ENCODE measurements at regions not wholly inside any gene's neighbourhood (a gene's known extent, or its start where the extent isn't known, plus 50 kb on each side); places are given as distances from the start of the nearest gene placed in this dataset.

DNA sequence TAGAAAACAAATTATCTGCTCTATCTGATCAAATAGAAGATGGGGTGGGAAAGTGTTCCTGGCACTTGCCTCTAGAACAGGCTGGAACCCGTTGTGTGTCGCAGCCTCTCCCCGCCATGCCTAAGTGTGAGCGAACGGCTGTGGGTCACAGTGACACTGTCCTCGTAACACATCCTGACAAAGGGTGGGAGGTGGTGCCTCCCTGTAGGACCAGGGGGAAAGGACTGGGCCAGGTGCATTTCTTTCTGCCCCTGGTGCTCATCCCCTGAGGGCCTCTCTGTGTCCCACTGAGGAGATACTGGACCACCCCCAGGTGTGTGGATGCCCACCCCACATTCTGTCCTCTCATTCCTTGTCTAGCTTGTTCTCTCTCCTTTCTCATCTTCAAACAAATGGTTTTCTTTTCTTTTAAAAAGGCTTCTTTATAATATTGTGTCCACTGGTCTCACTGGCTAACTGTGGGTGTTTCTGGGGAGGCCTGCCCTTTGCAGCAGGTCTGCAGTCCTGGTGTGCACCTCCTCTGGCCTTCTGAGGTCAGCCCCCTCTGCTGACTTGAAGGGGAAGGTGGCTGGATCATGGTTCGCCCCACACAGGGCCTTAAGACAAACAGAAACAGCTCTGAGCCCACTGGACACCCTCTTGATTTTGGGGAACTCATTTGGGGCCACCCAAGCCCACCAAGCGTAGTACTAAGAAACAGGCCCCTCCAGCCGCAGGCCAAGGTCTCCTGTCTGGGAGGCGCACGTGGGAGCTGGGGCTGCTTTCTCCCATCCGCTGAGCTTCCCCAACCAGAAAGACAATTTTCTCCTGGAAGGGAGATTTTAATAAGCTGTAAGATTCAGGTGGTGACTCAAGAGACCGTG lies 152.5 kb upstream of the SOX1 start:
- TF ChIP-seq POLR2A (IDR thresholded peaks at IDR 0.05), result no peak
- TF ChIP-seq, protein P1, sequence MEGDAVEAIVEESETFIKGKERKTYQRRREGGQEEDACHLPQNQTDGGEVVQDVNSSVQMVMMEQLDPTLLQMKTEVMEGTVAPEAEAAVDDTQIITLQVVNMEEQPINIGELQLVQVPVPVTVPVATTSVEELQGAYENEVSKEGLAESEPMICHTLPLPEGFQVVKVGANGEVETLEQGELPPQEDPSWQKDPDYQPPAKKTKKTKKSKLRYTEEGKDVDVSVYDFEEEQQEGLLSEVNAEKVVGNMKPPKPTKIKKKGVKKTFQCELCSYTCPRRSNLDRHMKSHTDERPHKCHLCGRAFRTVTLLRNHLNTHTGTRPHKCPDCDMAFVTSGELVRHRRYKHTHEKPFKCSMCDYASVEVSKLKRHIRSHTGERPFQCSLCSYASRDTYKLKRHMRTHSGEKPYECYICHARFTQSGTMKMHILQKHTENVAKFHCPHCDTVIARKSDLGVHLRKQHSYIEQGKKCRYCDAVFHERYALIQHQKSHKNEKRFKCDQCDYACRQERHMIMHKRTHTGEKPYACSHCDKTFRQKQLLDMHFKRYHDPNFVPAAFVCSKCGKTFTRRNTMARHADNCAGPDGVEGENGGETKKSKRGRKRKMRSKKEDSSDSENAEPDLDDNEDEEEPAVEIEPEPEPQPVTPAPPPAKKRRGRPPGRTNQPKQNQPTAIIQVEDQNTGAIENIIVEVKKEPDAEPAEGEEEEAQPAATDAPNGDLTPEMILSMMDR (IDR thresholded peaks at IDR 0.05), result no peak
